ENCODE measurements at regions not wholly inside any gene's neighbourhood (a gene's known extent, or its start where the extent isn't known, plus 50 kb on each side); places are given as distances from the start of the nearest gene placed in this dataset.

- no peaks in the 10 kb centered on the region for H3K36me3 Mint-ChIP-seq
- no peaks in the 10 kb centered on the region for H3K4me1 Mint-ChIP-seq
- no peak overlapping the region for H3K27ac Mint-ChIP-seq
- TF ChIP-seq CTCF (IDR thresholded peaks at IDR 0.05; ENCODE audit: unreplicated experiment) = no peak
- H3K9me3 Mint-ChIP-seq = peaks cover 11% of the 10 kb centered on the region
- H3K27me3 Mint-ChIP-seq (ENCODE audit: low read depth) = no peaks in the 10 kb centered on the region
- H3K4me3 Mint-ChIP-seq = no peak overlapping the region
- no peak for DNase-seq (ENCODE audit: low spot score in 2 of 2, unreplicated experiment in 2 of 2)
These were observed 877.7 kb upstream of the CDH8 start for GRCh38 chr16:62913924-62914323.

GRCh38 chr16:62913333-62913732, 877.1 kb upstream of the CDH8 start:
- Mint-ChIP-seq H3K9me3 (peaks cover 11% of the 10 kb centered on the region), H3K36me3 (no peaks in the 10 kb centered on the region)

GRCh38 chr16:62909597-62909996, 873.4 kb upstream of the CDH8 start:
- Mint-ChIP-seq H3K36me3 (no peaks in the 10 kb centered on the region), H3K4me3 (no peak overlapping the region), H3K9me3 (peaks cover 11% of the 10 kb centered on the region), H3K27ac (no peak overlapping the region), H3K4me1 (no peaks in the 10 kb centered on the region), H3K27me3 (ENCODE audit: low read depth) (no peaks in the 10 kb centered on the region)
- DNase-seq (ENCODE audit: low spot score in 2 of 2, unreplicated experiment in 2 of 2) = no peak
- no peak for TF ChIP-seq CTCF (IDR thresholded peaks at IDR 0.05; ENCODE audit: unreplicated experiment)

More at GRCh38 chr16:62913333-62913732, 877.1 kb upstream of the CDH8 start:
- H3K27me3 Mint-ChIP-seq (ENCODE audit: low read depth) = no peaks in the 10 kb centered on the region
- H3K27ac Mint-ChIP-seq = no peak overlapping the region
- no peaks in the 10 kb centered on the region for H3K4me1 Mint-ChIP-seq
- H3K4me3 Mint-ChIP-seq = no peak overlapping the region
- TF ChIP-seq CTCF (IDR thresholded peaks at IDR 0.05; ENCODE audit: unreplicated experiment) = no peak
- no peak for DNase-seq (ENCODE audit: low spot score in 2 of 2, unreplicated experiment in 2 of 2)

GRCh38 chr16:62907562-62907961, 871.3 kb upstream of the CDH8 start:
- no peak for DNase-seq (ENCODE audit: low spot score in 2 of 2, unreplicated experiment in 2 of 2)
- Mint-ChIP-seq H3K27me3 (ENCODE audit: low read depth) (no peaks in the 10 kb centered on the region), H3K36me3 (no peaks in the 10 kb centered on the region), H3K27ac (no peak overlapping the region), H3K4me1 (no peaks in the 10 kb centered on the region), H3K4me3 (no peak overlapping the region), H3K9me3 (peaks cover 11% of the 10 kb centered on the region)
- no peak for TF ChIP-seq CTCF (IDR thresholded peaks at IDR 0.05; ENCODE audit: unreplicated experiment)

GRCh38 chr16:62903961-62904502, 867.8 kb upstream of the CDH8 start:
- no peak for TF ChIP-seq CTCF (IDR thresholded peaks at IDR 0.05; ENCODE audit: unreplicated experiment)
- H3K36me3 Mint-ChIP-seq = no peaks in the 10 kb centered on the region
- no peak for DNase-seq (ENCODE audit: low spot score in 2 of 2, unreplicated experiment in 2 of 2)
- no peaks in the 10 kb centered on the region for H3K9me3 Mint-ChIP-seq
- no peak overlapping the region for H3K4me3 Mint-ChIP-seq
- H3K4me1 Mint-ChIP-seq = no peaks in the 10 kb centered on the region
- no peak overlapping the region for H3K27ac Mint-ChIP-seq
- H3K27me3 Mint-ChIP-seq (ENCODE audit: low read depth) = no peaks in the 10 kb centered on the region

- no peak for DNase-seq (ENCODE audit: low spot score in 2 of 2, unreplicated experiment in 2 of 2)
- no peaks in the 10 kb centered on the region for H3K36me3 Mint-ChIP-seq
- TF ChIP-seq CTCF (IDR thresholded peaks at IDR 0.05; ENCODE audit: unreplicated experiment) = no peak
- H3K4me3 Mint-ChIP-seq = no peak overlapping the region
- H3K27ac Mint-ChIP-seq = no peak overlapping the region
- no peaks in the 10 kb centered on the region for H3K9me3 Mint-ChIP-seq
- no peaks in the 10 kb centered on the region for H3K27me3 Mint-ChIP-seq (ENCODE audit: low read depth)
- H3K4me1 Mint-ChIP-seq = no peaks in the 10 kb centered on the region
These were observed 863.5 kb upstream of the CDH8 start for GRCh38 chr16:62899737-62900136.

All from mesothelial cell of epicardium (in vitro differentiated cells).